ENCODE measurements at regions not wholly inside any gene's neighbourhood (a gene's known extent, or its start where the extent isn't known, plus 50 kb on each side); places are given as distances from the start of the nearest gene placed in this dataset.

DNA sequence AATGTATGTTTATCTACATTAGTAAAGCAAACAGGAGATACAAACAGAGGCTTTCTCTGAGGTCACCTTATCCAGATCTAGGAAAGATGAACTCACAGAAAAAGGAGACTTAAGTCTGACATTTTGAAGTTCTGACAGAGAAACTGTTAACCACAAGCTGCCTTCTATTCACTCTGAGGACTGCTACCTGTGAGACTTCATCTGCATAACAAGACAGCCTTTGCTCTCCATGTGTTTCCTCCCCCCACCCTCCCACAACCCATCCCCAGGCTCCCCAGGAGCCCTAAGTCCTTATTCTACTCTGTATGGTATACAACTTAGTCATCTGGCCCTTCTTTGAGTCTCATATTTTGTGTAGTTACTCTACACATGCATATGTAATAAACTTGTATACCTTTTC is 699.0 kb downstream of the FGF9 start:
- no peaks in the 10 kb centered on the region for H3K27me3 ChIP-seq (ENCODE audit: insufficient read depth, low read length)
- H3K4me1 ChIP-seq (ENCODE audit: insufficient read depth, low read length), result no peaks in the 10 kb centered on the region
- no peaks in the 10 kb centered on the region for H3K36me3 ChIP-seq (ENCODE audit: insufficient read depth, low read length)
- H2AFZ ChIP-seq (ENCODE audit: low read depth, low read length), result no peak overlapping the region
- H3K4me3 ChIP-seq (ENCODE audit: low read length), result no peak overlapping the region
- H3K9me3 ChIP-seq (ENCODE audit: low read length), result peaks cover 6% of the 10 kb centered on the region

DNA sequence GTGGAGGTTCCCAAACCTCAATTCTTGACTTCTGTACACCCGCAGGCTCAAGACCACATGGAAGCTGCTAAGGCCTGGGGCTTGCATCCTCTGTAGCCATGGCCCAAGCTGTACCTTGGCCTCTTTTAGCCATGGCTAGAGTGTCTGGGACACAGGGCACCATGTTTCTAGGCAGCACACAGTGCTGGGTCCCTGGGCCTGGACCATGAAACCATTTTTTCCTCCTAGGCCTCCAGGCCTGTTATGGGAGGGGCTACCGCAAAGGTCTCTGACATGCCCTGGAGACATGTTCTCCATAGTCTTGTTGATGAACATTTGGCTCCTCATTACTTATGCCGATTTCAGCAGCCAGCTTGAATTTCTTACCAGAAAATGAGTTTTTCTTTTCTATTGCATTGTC is 701.4 kb downstream of the FGF9 start:
- H3K4me3 ChIP-seq (ENCODE audit: low read length), result no peak overlapping the region
- H3K9me3 ChIP-seq (ENCODE audit: low read length), result peaks cover 6% of the 10 kb centered on the region
- no peaks in the 10 kb centered on the region for H3K27me3 ChIP-seq (ENCODE audit: insufficient read depth, low read length)
- no peaks in the 10 kb centered on the region for H3K36me3 ChIP-seq (ENCODE audit: insufficient read depth, low read length)
- no peak overlapping the region for H2AFZ ChIP-seq (ENCODE audit: low read depth, low read length)
- no peaks in the 10 kb centered on the region for H3K4me1 ChIP-seq (ENCODE audit: insufficient read depth, low read length)

DNA sequence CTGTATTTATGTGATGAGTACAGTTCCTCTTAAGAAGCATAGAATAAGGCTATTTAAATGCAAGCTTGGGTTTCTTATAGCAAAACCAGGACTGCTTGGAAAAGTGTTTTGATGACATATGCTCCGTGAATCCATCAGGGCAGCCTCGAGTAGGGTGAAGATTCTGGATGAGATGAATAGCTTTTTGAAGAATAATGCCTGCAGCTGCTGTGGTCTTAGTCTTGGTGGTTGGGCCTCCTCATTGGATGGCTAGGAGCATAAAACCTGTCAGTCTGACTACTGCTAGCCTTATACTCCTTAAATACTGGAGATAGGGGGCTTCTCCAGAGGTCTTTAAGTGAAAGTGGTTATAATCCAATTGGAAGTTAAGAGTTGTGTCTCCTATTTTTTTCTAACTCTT is 704.3 kb downstream of the FGF9 start:
- no peak overlapping the region for H3K4me3 ChIP-seq (ENCODE audit: low read length)
- peaks cover 6% of the 10 kb centered on the region for H3K9me3 ChIP-seq (ENCODE audit: low read length)
- no peak overlapping the region for H2AFZ ChIP-seq (ENCODE audit: low read depth, low read length)
- H3K36me3 ChIP-seq (ENCODE audit: insufficient read depth, low read length), result no peaks in the 10 kb centered on the region
- H3K4me1 ChIP-seq (ENCODE audit: insufficient read depth, low read length), result no peaks in the 10 kb centered on the region
- no peaks in the 10 kb centered on the region for H3K27me3 ChIP-seq (ENCODE audit: insufficient read depth, low read length)

DNA sequence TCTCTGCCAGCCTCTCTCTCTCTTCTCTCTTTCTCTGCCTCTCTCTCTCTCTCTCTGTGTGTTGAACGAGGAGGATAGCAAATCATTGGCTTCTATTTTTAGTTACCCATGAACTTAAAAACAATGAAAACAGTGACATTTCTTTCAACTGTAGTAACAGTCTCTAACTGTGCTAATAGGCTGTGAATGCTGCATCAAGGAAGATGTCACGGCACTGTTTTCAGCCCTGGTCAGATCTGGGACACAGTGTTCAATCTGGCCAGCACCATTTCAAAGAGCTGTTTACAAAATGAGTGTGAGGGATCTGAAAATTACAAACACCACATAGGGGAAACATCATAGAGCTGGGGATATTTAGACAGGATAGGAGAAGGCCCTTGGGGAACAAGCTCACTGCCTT is 717.0 kb downstream of the FGF9 start:
- H3K27me3 ChIP-seq (ENCODE audit: insufficient read depth, low read length), result no peaks in the 10 kb centered on the region
- no peak overlapping the region for H2AFZ ChIP-seq (ENCODE audit: low read depth, low read length)
- no peaks in the 10 kb centered on the region for H3K36me3 ChIP-seq (ENCODE audit: insufficient read depth, low read length)
- H3K4me1 ChIP-seq (ENCODE audit: insufficient read depth, low read length), result peaks cover 9% of the 10 kb centered on the region
- no peak overlapping the region for H3K4me3 ChIP-seq (ENCODE audit: low read length)
- H3K9me3 ChIP-seq (ENCODE audit: low read length), result no peaks in the 10 kb centered on the region

DNA sequence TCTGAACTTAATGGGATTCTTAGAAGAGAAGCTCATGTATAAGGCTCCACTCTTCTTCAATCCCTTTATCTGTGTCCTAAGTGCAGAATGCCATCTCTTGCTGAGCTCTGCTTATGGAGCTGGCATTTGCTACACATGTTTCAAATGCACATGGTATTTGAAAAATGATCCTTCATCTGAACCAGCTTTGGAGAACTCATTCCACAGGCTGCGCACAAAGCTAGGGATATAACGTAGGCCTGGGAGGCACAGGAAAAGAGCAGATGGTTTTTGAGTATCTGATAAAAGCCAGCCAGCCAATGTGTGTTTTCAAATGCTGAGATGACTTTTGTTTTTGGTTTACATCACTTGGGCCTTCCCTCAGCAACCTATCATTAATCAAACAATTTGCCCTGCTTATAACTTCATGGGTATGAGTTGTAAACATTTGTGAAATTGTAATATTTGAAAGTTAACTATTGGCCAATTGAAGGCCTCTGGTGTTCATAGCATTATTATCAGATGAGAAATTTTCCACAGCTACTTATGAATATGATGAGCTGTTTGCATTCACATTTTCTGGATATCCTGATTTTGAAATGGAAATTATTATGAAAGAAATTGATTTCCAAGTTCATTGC is 729.0 kb downstream of the FGF9 start:
- no peaks in the 10 kb centered on the region for H3K27me3 ChIP-seq (ENCODE audit: insufficient read depth, low read length)
- H2AFZ ChIP-seq (ENCODE audit: low read depth, low read length), result no peak overlapping the region
- no peaks in the 10 kb centered on the region for H3K36me3 ChIP-seq (ENCODE audit: insufficient read depth, low read length)
- no peak overlapping the region for H3K4me3 ChIP-seq (ENCODE audit: low read length)
- H3K9me3 ChIP-seq (ENCODE audit: low read length), result no peaks in the 10 kb centered on the region
- H3K4me1 ChIP-seq (ENCODE audit: insufficient read depth, low read length), result peaks cover 4% of the 10 kb centered on the region

DNA sequence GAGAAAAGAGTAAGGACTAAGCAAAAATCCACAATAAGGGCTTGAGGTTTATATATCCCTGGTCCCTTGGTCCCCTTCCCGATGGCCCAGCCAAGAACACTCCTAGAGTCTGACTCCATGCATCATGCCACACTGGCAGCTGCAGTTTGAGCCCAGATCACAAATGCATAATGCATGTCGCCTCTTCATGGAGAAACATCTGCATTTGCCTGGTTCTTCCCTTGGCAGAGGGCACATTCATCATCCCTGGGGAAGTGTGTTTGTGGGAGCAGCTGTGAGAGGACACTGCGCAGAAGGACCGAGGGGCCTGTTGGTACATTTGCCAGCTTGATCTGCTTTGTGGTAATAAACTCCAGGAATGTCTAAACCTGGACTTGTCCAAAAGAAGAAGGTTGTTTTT is 731.8 kb downstream of the FGF9 start:
- H2AFZ ChIP-seq (ENCODE audit: low read depth, low read length), result no peak overlapping the region
- no peaks in the 10 kb centered on the region for H3K9me3 ChIP-seq (ENCODE audit: low read length)
- H3K27me3 ChIP-seq (ENCODE audit: insufficient read depth, low read length), result no peaks in the 10 kb centered on the region
- no peak overlapping the region for H3K4me3 ChIP-seq (ENCODE audit: low read length)
- peaks cover 7% of the 10 kb centered on the region for H3K4me1 ChIP-seq (ENCODE audit: insufficient read depth, low read length)
- no peaks in the 10 kb centered on the region for H3K36me3 ChIP-seq (ENCODE audit: insufficient read depth, low read length)

DNA sequence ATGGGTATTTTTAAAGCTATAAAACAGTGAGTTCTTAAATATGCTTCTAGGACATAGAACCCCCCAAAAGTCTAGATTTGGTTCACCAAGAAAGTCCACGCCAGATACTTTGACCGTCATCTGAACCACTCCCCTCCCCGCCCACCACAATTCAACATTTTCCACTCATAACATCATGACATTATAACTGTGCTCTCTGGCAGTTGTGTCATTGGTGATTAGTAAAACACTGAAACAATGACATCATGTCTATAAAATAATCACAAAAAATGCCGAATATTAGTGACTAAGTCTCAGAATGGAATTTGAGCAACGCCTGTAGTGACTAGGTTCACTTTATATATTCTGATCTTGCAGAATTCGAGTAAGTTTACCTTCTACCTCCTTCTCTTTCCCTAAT is 732.3 kb downstream of the FGF9 start:
- H3K27me3 ChIP-seq (ENCODE audit: insufficient read depth, low read length), result no peaks in the 10 kb centered on the region
- H3K4me3 ChIP-seq (ENCODE audit: low read length), result no peak overlapping the region
- peaks cover 7% of the 10 kb centered on the region for H3K4me1 ChIP-seq (ENCODE audit: insufficient read depth, low read length)
- H2AFZ ChIP-seq (ENCODE audit: low read depth, low read length), result no peak overlapping the region
- H3K9me3 ChIP-seq (ENCODE audit: low read length), result no peaks in the 10 kb centered on the region
- H3K36me3 ChIP-seq (ENCODE audit: insufficient read depth, low read length), result no peaks in the 10 kb centered on the region

- peaks cover 7% of the 10 kb centered on the region for H3K4me1 ChIP-seq (ENCODE audit: insufficient read depth, low read length)
- no peaks in the 10 kb centered on the region for H3K9me3 ChIP-seq (ENCODE audit: low read length)
- H3K36me3 ChIP-seq (ENCODE audit: insufficient read depth, low read length), result no peaks in the 10 kb centered on the region
- no peak overlapping the region for H2AFZ ChIP-seq (ENCODE audit: low read depth, low read length)
- H3K4me3 ChIP-seq (ENCODE audit: low read length), result no peak overlapping the region
- H3K27me3 ChIP-seq (ENCODE audit: insufficient read depth, low read length), result no peaks in the 10 kb centered on the region
Measured at GRCh38 chr13:22405891-22406290, 735.0 kb downstream of the FGF9 start.

GRCh38 chr13:22412452-22412851 is 741.6 kb downstream of the FGF9 start:
- Histone ChIP-seq H2AFZ (ENCODE audit: low read depth, low read length) (no peak overlapping the region), H3K4me3 (ENCODE audit: low read length) (no peak overlapping the region), H3K36me3 (ENCODE audit: insufficient read depth, low read length) (no peaks in the 10 kb centered on the region), H3K27me3 (ENCODE audit: insufficient read depth, low read length) (no peaks in the 10 kb centered on the region), H3K4me1 (ENCODE audit: insufficient read depth, low read length) (no peaks in the 10 kb centered on the region), H3K9me3 (ENCODE audit: low read length) (no peaks in the 10 kb centered on the region)

DNA sequence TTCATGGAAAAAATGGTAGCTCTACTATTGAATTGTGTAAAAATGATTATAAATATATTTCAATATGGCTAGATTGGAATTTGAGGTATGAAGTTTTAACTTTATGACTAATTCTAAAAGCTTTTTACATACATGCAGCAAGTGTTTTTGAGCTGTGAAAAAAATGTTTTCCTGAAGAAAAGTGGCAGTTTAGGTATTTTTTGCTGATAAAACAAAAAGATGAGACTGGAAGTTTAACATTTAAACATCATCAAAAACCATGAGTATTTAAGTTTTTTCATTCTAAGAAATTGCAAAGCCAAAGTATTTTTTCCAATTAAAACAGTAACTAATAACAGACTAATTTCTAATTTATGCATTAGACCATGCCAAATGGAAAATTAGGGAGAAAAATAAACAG is 751.1 kb downstream of the FGF9 start:
- H3K9me3 ChIP-seq (ENCODE audit: low read length), result no peaks in the 10 kb centered on the region
- H2AFZ ChIP-seq (ENCODE audit: low read depth, low read length), result no peak overlapping the region
- H3K27me3 ChIP-seq (ENCODE audit: insufficient read depth, low read length), result no peaks in the 10 kb centered on the region
- no peaks in the 10 kb centered on the region for H3K36me3 ChIP-seq (ENCODE audit: insufficient read depth, low read length)
- H3K4me3 ChIP-seq (ENCODE audit: low read length), result no peak overlapping the region
- no peaks in the 10 kb centered on the region for H3K4me1 ChIP-seq (ENCODE audit: insufficient read depth, low read length)

- Histone ChIP-seq H3K27me3 (ENCODE audit: insufficient read depth, low read length) (no peaks in the 10 kb centered on the region), H3K36me3 (ENCODE audit: insufficient read depth, low read length) (no peaks in the 10 kb centered on the region), H2AFZ (ENCODE audit: low read depth, low read length) (no peak overlapping the region), H3K9me3 (ENCODE audit: low read length) (no peaks in the 10 kb centered on the region), H3K4me1 (ENCODE audit: insufficient read depth, low read length) (no peaks in the 10 kb centered on the region), H3K4me3 (ENCODE audit: low read length) (no peak overlapping the region)
Measured at GRCh38 chr13:22422712-22423111, 751.8 kb downstream of the FGF9 start.

DNA sequence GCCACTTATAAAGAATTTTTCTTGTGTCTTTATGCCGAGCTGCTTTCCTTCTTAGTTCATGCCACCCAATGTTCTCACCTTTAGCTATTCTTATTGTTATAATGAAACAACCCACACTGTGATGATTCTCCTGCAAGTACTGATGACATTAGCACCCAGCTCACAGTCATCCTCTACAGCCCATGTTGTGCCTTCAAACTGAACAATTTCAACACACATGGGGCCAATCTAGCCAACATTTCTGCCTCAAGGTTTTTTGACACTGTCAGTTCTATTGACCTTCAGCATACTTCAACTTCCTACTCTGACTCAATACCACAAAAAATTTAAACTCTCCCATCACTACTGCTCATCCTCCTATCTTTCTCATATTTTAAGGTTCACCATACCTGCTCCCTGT is 752.4 kb downstream of the FGF9 start:
- H3K4me3 ChIP-seq (ENCODE audit: low read length), result no peak overlapping the region

GRCh38 chr13:22425087-22425486 is 754.2 kb downstream of the FGF9 start:
- Histone ChIP-seq H2AFZ (ENCODE audit: low read depth, low read length) (no peak overlapping the region), H3K4me1 (ENCODE audit: insufficient read depth, low read length) (no peaks in the 10 kb centered on the region), H3K4me3 (ENCODE audit: low read length) (no peak overlapping the region), H3K9me3 (ENCODE audit: low read length) (no peaks in the 10 kb centered on the region), H3K27me3 (ENCODE audit: insufficient read depth, low read length) (no peaks in the 10 kb centered on the region), H3K36me3 (ENCODE audit: insufficient read depth, low read length) (no peaks in the 10 kb centered on the region)

More for the DNA sequence above, 752.4 kb downstream of the FGF9 start:
- Histone ChIP-seq H3K9me3 (ENCODE audit: low read length) (no peaks in the 10 kb centered on the region), H3K4me1 (ENCODE audit: insufficient read depth, low read length) (no peaks in the 10 kb centered on the region), H3K27me3 (ENCODE audit: insufficient read depth, low read length) (no peaks in the 10 kb centered on the region), H2AFZ (ENCODE audit: low read depth, low read length) (no peak overlapping the region), H3K36me3 (ENCODE audit: insufficient read depth, low read length) (no peaks in the 10 kb centered on the region)

DNA sequence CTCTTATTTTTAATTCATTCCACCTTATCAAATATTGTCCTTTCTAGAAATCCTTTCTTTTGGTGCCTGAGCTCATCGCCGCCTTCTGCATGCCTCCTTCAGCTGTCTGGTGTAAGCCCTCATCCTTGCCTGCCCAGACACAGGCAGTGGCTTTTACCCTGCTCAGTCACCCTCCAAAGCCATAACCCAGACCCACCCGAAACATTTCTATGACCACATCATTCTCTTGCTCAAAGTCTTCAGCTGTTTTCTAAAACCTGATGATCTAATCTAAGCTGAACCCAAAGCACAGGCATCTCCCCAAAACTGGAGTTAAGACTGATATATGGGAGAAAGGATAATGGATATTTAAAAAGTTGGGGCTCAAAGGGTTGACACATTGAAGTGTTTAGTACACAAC is 753.7 kb upstream of the SGCG start:
- Histone ChIP-seq H3K4me1 (ENCODE audit: insufficient read depth, low read length) (no peaks in the 10 kb centered on the region), H3K4me3 (ENCODE audit: low read length) (no peak overlapping the region), H2AFZ (ENCODE audit: low read depth, low read length) (no peak overlapping the region), H3K27me3 (ENCODE audit: insufficient read depth, low read length) (no peaks in the 10 kb centered on the region), H3K9me3 (ENCODE audit: low read length) (no peaks in the 10 kb centered on the region), H3K36me3 (ENCODE audit: insufficient read depth, low read length) (no peaks in the 10 kb centered on the region)

Data from neuron (in vitro differentiated cells).